Panc1 (cell line): ENCODE measurements at regions not wholly inside any gene's neighbourhood (a gene's known extent, or its start where the extent isn't known, plus 50 kb on each side); places are given as distances from the start of the nearest gene placed in this dataset.

Experiments
- ATAC-seq: fragments of 200-7000 bp; cut with Tn5 transposase; 2 replicates; pipeline ENCODE4 v1.9.1; 2020; ENCODE audit warnings: mild to moderate bottlenecking, moderate library complexity
- BruUV-seq: library from RNA; stranded (reverse); fragments of 400-500 nt; replicated peaks from 2 replicates; lab custom pipeline; 2021; lab: Mats Ljungman, UMichigan
- CTCF ChIA-PET: fragments of 300-600 bp; sonication (Branson Sonifier 250); formaldehyde crosslinking; loops from one replicate; lab custom pipeline; 2022; ENCODE audit warnings: antibody characterized with exemption; lab: Charles Lee
- POLR2A ChIA-PET: fragments of 300-600 bp; sonication (Branson Sonifier 250); formaldehyde crosslinking; loops from one replicate; lab custom pipeline; 2022; ENCODE audit warnings: antibody characterized with exemption; lab: Charles Lee
- DNase-seq: peaks from one replicate; pipeline ENCODE4 v3.0.0-alpha.2; 2010; ENCODE audit warnings: low read depth, low spot score
- H3K27ac ChIP-seq: 2 replicates; pipeline ENCODE4 v1.5.1; 2011; ENCODE audit warnings: mild to moderate bottlenecking, low read length, inconsistent platforms
- H3K27me3 ChIP-seq: fragments of 200-500 bp; sonication (Bioruptor generic); 2 replicates; pipeline ENCODE4 v1.6.0; 2014; ENCODE audit warnings: low read length, inconsistent platforms; ENCODE audit not compliant: control insufficient read depth, insufficient read depth
- H3K36me3 ChIP-seq: fragments of 200-500 bp; sonication (Bioruptor generic); 2 replicates; pipeline ENCODE4 v1.5.1; 2014; ENCODE audit warnings: inconsistent platforms, mild to moderate bottlenecking, low read length, moderate library complexity; ENCODE audit not compliant: control insufficient read depth, insufficient read depth
- H3K4me1 ChIP-seq: 2 replicates; pipeline ENCODE4 v1.5.1; 2011; ENCODE audit warnings: inconsistent platforms, mild to moderate bottlenecking, low read length, moderate library complexity; ENCODE audit not compliant: control insufficient read depth, insufficient read depth
- H3K4me3 ChIP-seq, 2 experiments: 2 replicates each; pipeline ENCODE4 v1.5.1; 2011 to 2012; ENCODE audit warnings: low read depth in 2 of 2, low read length in 2 of 2, mild to moderate bottlenecking in 2 of 2, inconsistent platforms in 1 of 2, moderate library complexity in 1 of 2
- H3K9me3 ChIP-seq: fragments of 200-500 bp; sonication (Bioruptor generic); 2 replicates; pipeline ENCODE4 v1.5.1; 2014; ENCODE audit warnings: low read depth, mild to moderate bottlenecking, inconsistent platforms, low read length, moderate library complexity; ENCODE audit not compliant: control insufficient read depth, insufficient read depth
- CTCF ChIP-seq: fragments of 450-650 bp; IDR thresholded peaks from 2 replicates; pipeline ENCODE4 v1.5.1; 2017; ENCODE audit warnings: mild to moderate bottlenecking
- POLR2AphosphoS5 ChIP-seq: IDR thresholded peaks from 2 replicates; pipeline ENCODE4 v1.6.1; 2012; ENCODE audit warnings: mild to moderate bottlenecking, low read depth, low read length, moderate library complexity
- REST ChIP-seq, 2 experiments: IDR thresholded peaks; 2 replicates each; pipeline ENCODE4 v1.6.1; 2011 to 2012; ENCODE audit warnings: low read depth in 2 of 2, control low read depth in 1 of 2, low read length in 1 of 2, mild to moderate bottlenecking in 1 of 2, moderate library complexity in 1 of 2; ENCODE audit not compliant: insufficient read depth in 1 of 2
- SIN3A ChIP-seq: IDR thresholded peaks from 2 replicates; pipeline ENCODE4 v1.6.1; 2012; ENCODE audit warnings: low read depth, mild to moderate bottlenecking, low read length, moderate library complexity, borderline replicate concordance; ENCODE audit not compliant: insufficient read depth
- TCF7L2 ChIP-seq: IDR thresholded peaks from 2 replicates; pipeline ENCODE4 v1.6.1; 2011; ENCODE audit warnings: mild to moderate bottlenecking, low read depth, low read length, inconsistent platforms
- in situ Hi-C: cut with HindIII; loops from 2 replicates; pipeline ENCODE4 v1.10.0; 2016; ENCODE audit warnings: low sequenced_read_pairs, low pct_unique_long_range_greater_than_20kb
- intact Hi-C: fragments of 100-400 bp; cut with micrococcal nuclease; formaldehyde crosslinking; loops from one replicate; pipeline ENCODE4 v1.10.0; 2022; ENCODE audit not compliant: unreplicated experiment

GRCh38 chr5:28450997-28451396 lies 1412.6 kb upstream of the CDH9 start:
- Histone ChIP-seq H3K4me3 (no peak overlapping the region), H3K9me3 (no peaks in the 10 kb centered on the region), H3K27me3 (no peaks in the 10 kb centered on the region), H3K36me3 (no peaks in the 10 kb centered on the region), H3K27ac (no peak overlapping the region), H3K4me1 (no peaks in the 10 kb centered on the region)
- DNase-seq, result no peak
- in situ Hi-C loops (no loop called here), intact Hi-C loops (no loop called here)
- ChIA-PET CTCF (no interaction called here), POLR2A (interaction anchor here (0.6 kb wide), 1 partner anchor 361 kb away, joined by 3 read pairs; no protein-coding TSS in a partner anchor)
- BruUV-seq, result no TSS peak
- ATAC-seq, result no peak
- TF ChIP-seq TCF7L2, result no peak
- no peak for TF ChIP-seq POLR2AphosphoS5
- TF ChIP-seq CTCF, result no peak
- TF ChIP-seq REST (IDR thresholded peaks at IDR 0.05; ENCODE audit: insufficient read depth in 1 of 2, low read depth in 2 of 2, low read length in 1 of 2), result no peak
- TF ChIP-seq SIN3A, result no peak

GRCh38 chr5:28448791-28449190 lies 1410.4 kb upstream of the CDH9 start:
- DNase-seq, result no peak
- POLR2A ChIA-PET, result no interaction called here
- CTCF ChIA-PET, result no interaction called here

More at GRCh38 chr5:28448791-28449190, 1410.4 kb upstream of the CDH9 start:
- no peak for TF ChIP-seq SIN3A
- TF ChIP-seq POLR2AphosphoS5, result no peak
- TF ChIP-seq REST (IDR thresholded peaks at IDR 0.05; ENCODE audit: insufficient read depth in 1 of 2, low read depth in 2 of 2, low read length in 1 of 2), result no peak
- TF ChIP-seq CTCF, result no peak
- no peak for TF ChIP-seq TCF7L2
- no peaks in the 10 kb centered on the region for H3K36me3 ChIP-seq
- in situ Hi-C loops, result no loop called here
- intact Hi-C loops, result no loop called here
- H3K9me3 ChIP-seq, result no peaks in the 10 kb centered on the region
- no peaks in the 10 kb centered on the region for H3K27me3 ChIP-seq
- no peak for ATAC-seq
- no peaks in the 10 kb centered on the region for H3K4me1 ChIP-seq
- H3K4me3 ChIP-seq, result no peak overlapping the region
- no peak overlapping the region for H3K27ac ChIP-seq
- no TSS peak for BruUV-seq
